ENCODE measurements at regions not wholly inside any gene's neighbourhood (a gene's known extent, or its start where the extent isn't known, plus 50 kb on each side); places are given as distances from the start of the nearest gene placed in this dataset.

DNA sequence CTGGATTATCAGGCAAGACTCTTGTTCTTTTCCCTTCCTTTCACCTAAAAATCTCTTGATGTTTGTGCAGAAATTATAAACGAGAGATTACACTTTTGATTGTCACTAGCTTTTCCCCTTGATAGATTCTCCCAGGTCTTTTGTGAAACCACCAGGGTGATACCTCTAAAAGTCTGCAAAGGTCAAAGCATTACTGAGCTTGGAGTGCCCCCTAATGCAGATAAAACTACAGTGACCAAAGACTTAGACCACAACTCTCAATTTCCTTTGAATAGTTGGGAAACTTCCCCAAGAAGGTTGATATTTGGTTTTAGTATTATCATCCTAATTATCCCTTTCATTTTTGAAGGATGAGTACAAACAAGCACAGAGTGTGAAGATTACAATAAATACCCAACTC lies 173.1 kb downstream of the CYLC2 start:
- TF ChIP-seq HCFC1 (IDR thresholded peaks at IDR 0.05; ENCODE audit: low read depth, low read length) (no peak), SP1 (CRISPR knock-in tag; IDR thresholded peaks at IDR 0.05) (no peak)
- TF ChIP-seq, protein P1, sequence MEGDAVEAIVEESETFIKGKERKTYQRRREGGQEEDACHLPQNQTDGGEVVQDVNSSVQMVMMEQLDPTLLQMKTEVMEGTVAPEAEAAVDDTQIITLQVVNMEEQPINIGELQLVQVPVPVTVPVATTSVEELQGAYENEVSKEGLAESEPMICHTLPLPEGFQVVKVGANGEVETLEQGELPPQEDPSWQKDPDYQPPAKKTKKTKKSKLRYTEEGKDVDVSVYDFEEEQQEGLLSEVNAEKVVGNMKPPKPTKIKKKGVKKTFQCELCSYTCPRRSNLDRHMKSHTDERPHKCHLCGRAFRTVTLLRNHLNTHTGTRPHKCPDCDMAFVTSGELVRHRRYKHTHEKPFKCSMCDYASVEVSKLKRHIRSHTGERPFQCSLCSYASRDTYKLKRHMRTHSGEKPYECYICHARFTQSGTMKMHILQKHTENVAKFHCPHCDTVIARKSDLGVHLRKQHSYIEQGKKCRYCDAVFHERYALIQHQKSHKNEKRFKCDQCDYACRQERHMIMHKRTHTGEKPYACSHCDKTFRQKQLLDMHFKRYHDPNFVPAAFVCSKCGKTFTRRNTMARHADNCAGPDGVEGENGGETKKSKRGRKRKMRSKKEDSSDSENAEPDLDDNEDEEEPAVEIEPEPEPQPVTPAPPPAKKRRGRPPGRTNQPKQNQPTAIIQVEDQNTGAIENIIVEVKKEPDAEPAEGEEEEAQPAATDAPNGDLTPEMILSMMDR (IDR thresholded peaks at IDR 0.05 in 2 of 3, conservative IDR thresholded peaks at IDR 0.05 in 1 of 3; ENCODE audit: insufficient read depth in 2 of 3, low read depth in 1 of 3, low read length in 3 of 3) = no peak
